Liver (tissue), 8 donors: ENCODE measurements at regions not wholly inside any gene's neighbourhood (a gene's known extent, or its start where the extent isn't known, plus 50 kb on each side); places are given as distances from the start of the nearest gene placed in this dataset.

Source experiments
- DNase-seq: peaks from one replicate; pipeline ENCODE4 v3.0.0-alpha.2; 2017; ENCODE audit warnings: low spot score
- H3K27ac ChIP-seq, 2 donors: one replicate each; pipeline ENCODE4 v1.7.0; 2013; ENCODE audit warnings: inconsistent platforms in 2 of 2, low read length in 2 of 2, control low read depth in 1 of 2, low read depth in 1 of 2, mild to moderate bottlenecking in 1 of 2
- H3K27me3 ChIP-seq, 4 donors: one replicate each; pipeline versions ENCODE4 v1.6.1 to v1.7.0; 2013; ENCODE audit warnings: low read length in 3 of 4, inconsistent platforms in 1 of 4, mild to moderate bottlenecking in 1 of 4, moderate library complexity in 1 of 4; ENCODE audit not compliant: control insufficient read depth in 4 of 4, insufficient read depth in 4 of 4
- H3K36me3 ChIP-seq, 4 donors: one replicate each; pipeline versions ENCODE4 v1.6.1 to v1.7.0; 2013; ENCODE audit warnings: low read length in 3 of 4, mild to moderate bottlenecking in 3 of 4, low read depth in 1 of 4, moderate library complexity in 1 of 4; ENCODE audit not compliant: control insufficient read depth in 4 of 4, insufficient read depth in 3 of 4
- H3K4me1 ChIP-seq, 4 donors: one replicate each; pipeline versions ENCODE4 v1.6.1 to v1.7.0; 2013; ENCODE audit warnings: low read length in 3 of 4, mild to moderate bottlenecking in 3 of 4, moderate library complexity in 1 of 4; ENCODE audit not compliant: control insufficient read depth in 4 of 4, insufficient read depth in 4 of 4
- H3K4me3 ChIP-seq, 3 donors: one replicate each; pipeline versions ENCODE4 v1.6.1 to v1.7.0; 2013; ENCODE audit warnings: low read length in 3 of 3, control low read depth in 1 of 3, low read depth in 1 of 3, mild to moderate bottlenecking in 1 of 3
- H3K9ac ChIP-seq, 2 donors: one replicate each; pipeline ENCODE4 v1.7.0; 2013; ENCODE audit warnings: low read length in 2 of 2, mild to moderate bottlenecking in 2 of 2, moderate library complexity in 2 of 2, control low read depth in 1 of 2, low read depth in 1 of 2
- H3K9me3 ChIP-seq, 4 donors: one replicate each; pipeline versions ENCODE4 v1.6.1 to v1.7.0; 2013; ENCODE audit warnings: low read length in 3 of 4; ENCODE audit not compliant: control insufficient read depth in 4 of 4
- EGR1 ChIP-seq, 2 donors: IDR thresholded peaks; 2 replicates each; pipeline ENCODE4 v1.6.1; 2016 to 2018; ENCODE audit warnings: antibody characterized with exemption in 2 of 2, low read depth in 2 of 2
- FOXA1 ChIP-seq: IDR thresholded peaks from 2 replicates; pipeline ENCODE4 v1.6.1; 2016; ENCODE audit warnings: antibody characterized with exemption
- FOXA2 ChIP-seq: IDR thresholded peaks from 2 replicates; pipeline ENCODE4 v1.6.1; 2016; ENCODE audit warnings: antibody characterized with exemption
- HNF4G ChIP-seq: IDR thresholded peaks from 2 replicates; pipeline ENCODE4 v1.6.1; 2016; ENCODE audit warnings: antibody characterized with exemption
- JUND ChIP-seq, 2 donors: IDR thresholded peaks; 2 replicates each; pipeline ENCODE4 v1.6.1; 2016; ENCODE audit warnings: antibody characterized with exemption in 2 of 2
- MAX ChIP-seq: IDR thresholded peaks from 2 replicates; pipeline ENCODE4 v1.6.1; 2016; ENCODE audit warnings: antibody characterized with exemption
- NR2F2 ChIP-seq: IDR thresholded peaks from 2 replicates; pipeline ENCODE4 v1.6.1; 2016; ENCODE audit warnings: antibody characterized with exemption
- RAD21 ChIP-seq, 2 donors: IDR thresholded peaks; 2 replicates each; pipeline ENCODE4 v1.6.1; 2016; ENCODE audit warnings: antibody characterized with exemption in 2 of 2, mild to moderate bottlenecking in 2 of 2
- REST ChIP-seq: IDR thresholded peaks from 2 replicates; pipeline ENCODE4 v1.6.1; 2016; ENCODE audit warnings: antibody characterized with exemption, mild to moderate bottlenecking
- RXRA ChIP-seq, 2 donors: IDR thresholded peaks; 2 replicates each; pipeline ENCODE4 v1.6.1; 2017 to 2018; ENCODE audit warnings: antibody characterized with exemption in 2 of 2, mild to moderate bottlenecking in 1 of 2
- SP1 ChIP-seq: IDR thresholded peaks from 2 replicates; pipeline ENCODE4 v1.6.1; 2018; ENCODE audit warnings: antibody characterized with exemption, mild to moderate bottlenecking
- YY1 ChIP-seq: IDR thresholded peaks from 2 replicates; pipeline ENCODE4 v1.6.1; 2016; ENCODE audit warnings: antibody characterized with exemption, mild to moderate bottlenecking
- WGBS: extraction: QIAGEN DNeasy Blood & Tissue Kit; methylation state at CpG from one replicate; pipeline ENCODE4 v1.1.7; 2013; 5-methylcytosine and 5-hydroxymethylcytosine counted together
- TF ChIP-seq, protein P1 (sequence below): IDR thresholded peaks from 2 replicates; pipeline ENCODE4 v1.6.1; 2016; ENCODE audit warnings: antibody characterized with exemption
- TF ChIP-seq, protein P2 (sequence below): IDR thresholded peaks from 2 replicates; pipeline ENCODE4 v1.6.1; 2016; ENCODE audit warnings: antibody characterized with exemption
- TF ChIP-seq, protein P3 (sequence below): fragments of 150-350 bp; IDR thresholded peaks from 2 replicates; pipeline ENCODE4 v1.5.1; 2017; ENCODE audit warnings: improper control_type of control experiment, low read depth, low read length; ENCODE audit not compliant: missing input control
- donor health status: healthy.
- donor health status: healthy.
- donor health status: healthy.
- donor health status: healthy.
- donor health status: healthy.

DNA sequence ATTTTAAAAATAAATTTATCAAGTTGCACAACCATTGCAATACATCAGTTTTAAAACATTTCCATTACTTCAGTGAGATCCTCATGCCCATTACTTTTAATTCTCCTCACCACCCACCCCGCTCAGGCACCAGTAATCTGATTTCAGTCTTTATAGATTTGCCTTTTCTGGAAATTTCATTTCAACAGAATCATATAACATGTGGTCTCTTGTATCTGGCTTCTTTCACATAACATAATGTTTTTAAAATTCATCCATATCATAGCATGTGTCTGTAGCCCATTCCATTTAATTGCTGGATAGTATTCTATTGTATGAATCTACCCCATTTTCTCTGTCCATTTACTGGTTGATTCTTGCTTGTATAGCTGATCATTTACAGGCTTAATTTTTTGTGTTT, 110.3 kb upstream of the TMEM108 start:
- H3K27me3 ChIP-seq = peaks cover 0 to 5% (median 0%) of the 10 kb centered on the region in 4 donors
- H3K36me3 ChIP-seq = no peaks in the 10 kb centered on the region
- no peak for DNase-seq
- H3K27ac ChIP-seq = no peak overlapping the region
- no peaks in the 10 kb centered on the region for H3K4me1 ChIP-seq
- 87% methylated on average over 1 of the region's 1 CpG for WGBS
- TF ChIP-seq NR2F2 (no peak), FOXA2 (no peak), MAX (no peak), HNF4G (no peak), YY1 (no peak), EGR1 (IDR thresholded peaks at IDR 0.05; ENCODE audit: low read depth in 2 of 2) (no peak), FOXA1 (no peak), REST (no peak), RXRA (IDR thresholded peaks at IDR 0.05) (no peak), RAD21 (IDR thresholded peaks at IDR 0.05) (no peak), JUND (IDR thresholded peaks at IDR 0.05) (no peak)
- TF ChIP-seq, protein P1, sequence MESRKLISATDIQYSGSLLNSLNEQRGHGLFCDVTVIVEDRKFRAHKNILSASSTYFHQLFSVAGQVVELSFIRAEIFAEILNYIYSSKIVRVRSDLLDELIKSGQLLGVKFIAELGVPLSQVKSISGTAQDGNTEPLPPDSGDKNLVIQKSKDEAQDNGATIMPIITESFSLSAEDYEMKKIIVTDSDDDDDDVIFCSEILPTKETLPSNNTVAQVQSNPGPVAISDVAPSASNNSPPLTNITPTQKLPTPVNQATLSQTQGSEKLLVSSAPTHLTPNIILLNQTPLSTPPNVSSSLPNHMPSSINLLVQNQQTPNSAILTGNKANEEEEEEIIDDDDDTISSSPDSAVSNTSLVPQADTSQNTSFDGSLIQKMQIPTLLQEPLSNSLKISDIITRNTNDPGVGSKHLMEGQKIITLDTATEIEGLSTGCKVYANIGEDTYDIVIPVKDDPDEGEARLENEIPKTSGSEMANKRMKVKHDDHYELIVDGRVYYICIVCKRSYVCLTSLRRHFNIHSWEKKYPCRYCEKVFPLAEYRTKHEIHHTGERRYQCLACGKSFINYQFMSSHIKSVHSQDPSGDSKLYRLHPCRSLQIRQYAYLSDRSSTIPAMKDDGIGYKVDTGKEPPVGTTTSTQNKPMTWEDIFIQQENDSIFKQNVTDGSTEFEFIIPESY = no peak
- TF ChIP-seq, protein P2, sequence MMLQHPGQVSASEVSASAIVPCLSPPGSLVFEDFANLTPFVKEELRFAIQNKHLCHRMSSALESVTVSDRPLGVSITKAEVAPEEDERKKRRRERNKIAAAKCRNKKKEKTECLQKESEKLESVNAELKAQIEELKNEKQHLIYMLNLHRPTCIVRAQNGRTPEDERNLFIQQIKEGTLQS = no peak
- TF ChIP-seq, protein P3, sequence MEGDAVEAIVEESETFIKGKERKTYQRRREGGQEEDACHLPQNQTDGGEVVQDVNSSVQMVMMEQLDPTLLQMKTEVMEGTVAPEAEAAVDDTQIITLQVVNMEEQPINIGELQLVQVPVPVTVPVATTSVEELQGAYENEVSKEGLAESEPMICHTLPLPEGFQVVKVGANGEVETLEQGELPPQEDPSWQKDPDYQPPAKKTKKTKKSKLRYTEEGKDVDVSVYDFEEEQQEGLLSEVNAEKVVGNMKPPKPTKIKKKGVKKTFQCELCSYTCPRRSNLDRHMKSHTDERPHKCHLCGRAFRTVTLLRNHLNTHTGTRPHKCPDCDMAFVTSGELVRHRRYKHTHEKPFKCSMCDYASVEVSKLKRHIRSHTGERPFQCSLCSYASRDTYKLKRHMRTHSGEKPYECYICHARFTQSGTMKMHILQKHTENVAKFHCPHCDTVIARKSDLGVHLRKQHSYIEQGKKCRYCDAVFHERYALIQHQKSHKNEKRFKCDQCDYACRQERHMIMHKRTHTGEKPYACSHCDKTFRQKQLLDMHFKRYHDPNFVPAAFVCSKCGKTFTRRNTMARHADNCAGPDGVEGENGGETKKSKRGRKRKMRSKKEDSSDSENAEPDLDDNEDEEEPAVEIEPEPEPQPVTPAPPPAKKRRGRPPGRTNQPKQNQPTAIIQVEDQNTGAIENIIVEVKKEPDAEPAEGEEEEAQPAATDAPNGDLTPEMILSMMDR = no peak
- no peak overlapping the region for H3K9ac ChIP-seq
- H3K4me3 ChIP-seq = no peak overlapping the region
- no peaks in the 10 kb centered on the region for H3K9me3 ChIP-seq

GRCh38 chr3:132926098-132926497, 112.1 kb upstream of the TMEM108 start:
- H3K9ac ChIP-seq = no peak overlapping the region
- no peak for DNase-seq
- H3K27ac ChIP-seq = no peak overlapping the region
- 70% methylated on average over 2 of the region's 2 CpGs for WGBS
- H3K9me3 ChIP-seq = no peaks in the 10 kb centered on the region
- peaks cover 0 to 13% (median 0%) of the 10 kb centered on the region in 4 donors for H3K27me3 ChIP-seq
- no peaks in the 10 kb centered on the region for H3K36me3 ChIP-seq
- TF ChIP-seq YY1 (no peak), NR2F2 (no peak), FOXA1 (no peak), JUND (IDR thresholded peaks at IDR 0.05) (no peak), SP1 (no peak)
- TF ChIP-seq, protein P3 = no peak
- TF ChIP-seq, protein P1 = no peak
- H3K4me3 ChIP-seq = no peak overlapping the region
- H3K4me1 ChIP-seq = no peaks in the 10 kb centered on the region
